ENCODE measurements at regions not wholly inside any gene's neighbourhood (a gene's known extent, or its start where the extent isn't known, plus 50 kb on each side); places are given as distances from the start of the nearest gene placed in this dataset.

GRCh38 chr2:120926463-120927264, 191.0 kb downstream of the GLI2 start:
- FAIRE-seq (no peak), DNase-seq (ENCODE audit: low read depth) (no peak)
- no peak for TF ChIP-seq CTCF (IDR thresholded peaks at IDR 0.05; ENCODE audit: insufficient read depth, low read length, severe bottlenecking)

GRCh38 chr2:120927265-120927628, 191.6 kb downstream of the GLI2 start:
- DNase-seq (ENCODE audit: low read depth) (no peak), FAIRE-seq (no peak)
- Histone ChIP-seq H3K4me3 (ENCODE audit: low read depth, low read length) (no peak overlapping the region), H3K36me3 (ENCODE audit: control insufficient read depth, insufficient read depth, low read length) (no peaks in the 10 kb centered on the region), H3K27me3 (ENCODE audit: control insufficient read depth, insufficient read depth, low read length) (no peaks in the 10 kb centered on the region)
- TF ChIP-seq CTCF (IDR thresholded peaks at IDR 0.05; ENCODE audit: insufficient read depth, low read length, severe bottlenecking), result no peak

More at GRCh38 chr2:120926463-120927264, 191.0 kb downstream of the GLI2 start:
- Histone ChIP-seq H3K4me3 (ENCODE audit: low read depth, low read length) (no peak overlapping the region), H3K36me3 (ENCODE audit: control insufficient read depth, insufficient read depth, low read length) (no peaks in the 10 kb centered on the region), H3K27me3 (ENCODE audit: control insufficient read depth, insufficient read depth, low read length) (no peaks in the 10 kb centered on the region)

- Histone ChIP-seq H3K36me3 (ENCODE audit: control insufficient read depth, insufficient read depth, low read length) (no peaks in the 10 kb centered on the region), H3K4me3 (ENCODE audit: low read depth, low read length) (no peak overlapping the region), H3K27me3 (ENCODE audit: control insufficient read depth, insufficient read depth, low read length) (no peaks in the 10 kb centered on the region)
- peak; percentile 40 for FAIRE-seq
- DNase-seq (ENCODE audit: low read depth), result no peak
- no peak for TF ChIP-seq CTCF (IDR thresholded peaks at IDR 0.05; ENCODE audit: insufficient read depth, low read length, severe bottlenecking)
These were observed 194.2 kb downstream of the GLI2 start for GRCh38 chr2:120929829-120930228.

- FAIRE-seq (no peak), DNase-seq (ENCODE audit: low read depth) (no peak)
- no peaks in the 10 kb centered on the region for H3K36me3 ChIP-seq (ENCODE audit: control insufficient read depth, insufficient read depth, low read length)
- H3K4me3 ChIP-seq (ENCODE audit: low read depth, low read length), result no peak overlapping the region
- TF ChIP-seq CTCF (IDR thresholded peaks at IDR 0.05; ENCODE audit: insufficient read depth, low read length, severe bottlenecking), result no peak
- H3K27me3 ChIP-seq (ENCODE audit: control insufficient read depth, insufficient read depth, low read length), result no peaks in the 10 kb centered on the region
These were observed 194.6 kb downstream of the GLI2 start for GRCh38 chr2:120930236-120930635.

GRCh38 chr2:120930864-120931263, 195.2 kb downstream of the GLI2 start:
- FAIRE-seq (peak; percentile 60), DNase-seq (ENCODE audit: low read depth) (no peak)
- H3K4me3 ChIP-seq (ENCODE audit: low read depth, low read length), result no peak overlapping the region
- no peak for TF ChIP-seq CTCF (IDR thresholded peaks at IDR 0.05; ENCODE audit: insufficient read depth, low read length, severe bottlenecking)
- no peaks in the 10 kb centered on the region for H3K36me3 ChIP-seq (ENCODE audit: control insufficient read depth, insufficient read depth, low read length)
- H3K27me3 ChIP-seq (ENCODE audit: control insufficient read depth, insufficient read depth, low read length), result no peaks in the 10 kb centered on the region

DNA sequence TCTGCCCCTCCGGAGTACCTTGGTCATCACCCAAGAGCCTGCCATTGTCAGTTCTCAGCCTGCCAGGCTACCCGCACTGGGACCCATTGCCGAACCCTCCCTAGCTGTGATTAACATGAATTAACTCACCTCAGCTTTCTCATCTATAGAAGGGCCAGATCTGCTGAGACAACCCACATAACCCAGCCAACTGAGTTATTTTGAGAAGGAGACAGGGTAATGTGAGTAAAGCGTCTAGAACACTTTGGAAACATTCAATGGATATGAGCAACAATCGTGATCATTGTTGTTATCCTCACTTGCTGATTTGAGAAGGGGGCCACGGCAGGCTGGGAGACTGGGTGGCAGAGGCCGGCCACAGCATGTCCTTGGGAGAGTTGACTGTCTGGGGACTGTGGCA, 196.8 kb downstream of the GLI2 start:
- Histone ChIP-seq H3K4me3 (ENCODE audit: low read depth, low read length) (no peak overlapping the region), H3K27me3 (ENCODE audit: control insufficient read depth, insufficient read depth, low read length) (no peaks in the 10 kb centered on the region), H3K36me3 (ENCODE audit: control insufficient read depth, insufficient read depth, low read length) (no peaks in the 10 kb centered on the region)
- no peak for TF ChIP-seq CTCF (IDR thresholded peaks at IDR 0.05; ENCODE audit: insufficient read depth, low read length, severe bottlenecking)
- DNase-seq (ENCODE audit: low read depth), result no peak
- no peak for FAIRE-seq
